ENCODE measurements at regions not wholly inside any gene's neighbourhood (a gene's known extent, or its start where the extent isn't known, plus 50 kb on each side); places are given as distances from the start of the nearest gene placed in this dataset.

GRCh38 chr4:115325836-115326235, 212.4 kb upstream of the NDST4 start:
- TF ChIP-seq EZH2 (IDR thresholded peaks at IDR 0.05; ENCODE audit: insufficient read depth, poor library complexity, severe bottlenecking) (no peak), EZH2phosphoT487 (IDR thresholded peaks at IDR 0.05; ENCODE audit: insufficient read depth, low read depth) (no peak)

Data from GM23248 (cell line).